ENCODE measurements at regions not wholly inside any gene's neighbourhood (a gene's known extent, or its start where the extent isn't known, plus 50 kb on each side); places are given as distances from the start of the nearest gene placed in this dataset.
"Not testable (repeated sequence)": the region's sequence is repeated elsewhere in the genome, so short reads cannot be mapped to it uniquely, and the experiment has no call there.

GRCh38 chr3:8001712-8002111, 499.9 kb upstream of the LMCD1 start:
- DNase-seq (ENCODE audit: low read depth): no peak

GRCh38 chr3:8011902-8012301, 489.7 kb upstream of the LMCD1 start:
- no peak for DNase-seq (ENCODE audit: low read depth)

- no peak for DNase-seq (ENCODE audit: low read depth)
Observed at GRCh38 chr3:8020047-8020841, 481.4 kb upstream of the LMCD1 start.

- no peak for DNase-seq (ENCODE audit: low read depth)
Observed at GRCh38 chr3:8027954-8028353, 473.7 kb upstream of the LMCD1 start.

- DNase-seq (ENCODE audit: low read depth): no peak
Observed at GRCh38 chr3:8050283-8050682, 451.3 kb upstream of the LMCD1 start.

GRCh38 chr3:8052659-8053058, 449.0 kb upstream of the LMCD1 start:
- DNase-seq (ENCODE audit: low read depth): no peak

- DNase-seq (ENCODE audit: low read depth): not testable (repeated sequence)
Observed at GRCh38 chr3:8068135-8068534, 433.5 kb upstream of the LMCD1 start.

- DNase-seq (ENCODE audit: low read depth): no peak
Observed at GRCh38 chr3:8069471-8069870, 432.2 kb upstream of the LMCD1 start.

- no peak for DNase-seq (ENCODE audit: low read depth)
Observed at GRCh38 chr3:8070011-8070410, 431.6 kb upstream of the LMCD1 start.

GRCh38 chr3:8074740-8075139, 426.9 kb upstream of the LMCD1 start:
- DNase-seq (ENCODE audit: low read depth): not testable (repeated sequence)

- no peak for DNase-seq (ENCODE audit: low read depth)
Observed at GRCh38 chr3:8077126-8077525, 424.5 kb upstream of the LMCD1 start.

- no peak for DNase-seq (ENCODE audit: low read depth)
Observed at GRCh38 chr3:8080464-8080863, 421.2 kb upstream of the LMCD1 start.

- DNase-seq (ENCODE audit: low read depth): no peak
Observed at GRCh38 chr3:8085498-8085897, 416.1 kb upstream of the LMCD1 start.

GRCh38 chr3:8087951-8088350, 413.7 kb upstream of the LMCD1 start:
- DNase-seq (ENCODE audit: low read depth): no peak

GRCh38 chr3:8094415-8094814, 407.2 kb upstream of the LMCD1 start:
- DNase-seq (ENCODE audit: low read depth): no peak

GRCh38 chr3:8095724-8096123, 405.9 kb upstream of the LMCD1 start:
- DNase-seq (ENCODE audit: low read depth): no peak

GRCh38 chr3:8097690-8098089, 403.9 kb upstream of the LMCD1 start:
- no peak for DNase-seq (ENCODE audit: low read depth)

- DNase-seq (ENCODE audit: low read depth): no peak
Observed at GRCh38 chr3:8103954-8104353, 397.7 kb upstream of the LMCD1 start.

GRCh38 chr3:8106921-8107320, 394.7 kb upstream of the LMCD1 start:
- DNase-seq (ENCODE audit: low read depth): no peak

- peak; percentile 35 for DNase-seq (ENCODE audit: low read depth)
Observed at GRCh38 chr3:8110966-8111798, 390.4 kb upstream of the LMCD1 start.

- DNase-seq (ENCODE audit: low read depth): no peak
Observed at GRCh38 chr3:8112587-8112986, 389.0 kb upstream of the LMCD1 start.

- no peak for DNase-seq (ENCODE audit: low read depth)
Observed at GRCh38 chr3:8113626-8114025, 388.0 kb upstream of the LMCD1 start.

- no peak for DNase-seq (ENCODE audit: low read depth)
Observed at GRCh38 chr3:8128686-8129085, 372.9 kb upstream of the LMCD1 start.

Measured in stimulated activated CD8-positive, alpha-beta memory T cell treated with anti-CD3 and anti-CD28 coated beads, Interleukin-12 subunit alpha, Interleukin-12 subunit beta, amount 100 ng/mL, for 1 hour (primary cell).